HG02798 (cell line): ENCODE measurements at regions not wholly inside any gene's neighbourhood (a gene's known extent, or its start where the extent isn't known, plus 50 kb on each side); places are given as distances from the start of the nearest gene placed in this dataset.
A peak's percentile ranks its signal among the peaks of the same experiment; 100 is the strongest.

Experiments
- ATAC-seq: cut with Tn5 transposase; IDR thresholded peaks from one replicate; pipeline ENCODE4 v1.9.1; 2021; ENCODE audit warnings: mild to moderate bottlenecking; ENCODE audit not compliant: unreplicated experiment, poor library complexity

DNA sequence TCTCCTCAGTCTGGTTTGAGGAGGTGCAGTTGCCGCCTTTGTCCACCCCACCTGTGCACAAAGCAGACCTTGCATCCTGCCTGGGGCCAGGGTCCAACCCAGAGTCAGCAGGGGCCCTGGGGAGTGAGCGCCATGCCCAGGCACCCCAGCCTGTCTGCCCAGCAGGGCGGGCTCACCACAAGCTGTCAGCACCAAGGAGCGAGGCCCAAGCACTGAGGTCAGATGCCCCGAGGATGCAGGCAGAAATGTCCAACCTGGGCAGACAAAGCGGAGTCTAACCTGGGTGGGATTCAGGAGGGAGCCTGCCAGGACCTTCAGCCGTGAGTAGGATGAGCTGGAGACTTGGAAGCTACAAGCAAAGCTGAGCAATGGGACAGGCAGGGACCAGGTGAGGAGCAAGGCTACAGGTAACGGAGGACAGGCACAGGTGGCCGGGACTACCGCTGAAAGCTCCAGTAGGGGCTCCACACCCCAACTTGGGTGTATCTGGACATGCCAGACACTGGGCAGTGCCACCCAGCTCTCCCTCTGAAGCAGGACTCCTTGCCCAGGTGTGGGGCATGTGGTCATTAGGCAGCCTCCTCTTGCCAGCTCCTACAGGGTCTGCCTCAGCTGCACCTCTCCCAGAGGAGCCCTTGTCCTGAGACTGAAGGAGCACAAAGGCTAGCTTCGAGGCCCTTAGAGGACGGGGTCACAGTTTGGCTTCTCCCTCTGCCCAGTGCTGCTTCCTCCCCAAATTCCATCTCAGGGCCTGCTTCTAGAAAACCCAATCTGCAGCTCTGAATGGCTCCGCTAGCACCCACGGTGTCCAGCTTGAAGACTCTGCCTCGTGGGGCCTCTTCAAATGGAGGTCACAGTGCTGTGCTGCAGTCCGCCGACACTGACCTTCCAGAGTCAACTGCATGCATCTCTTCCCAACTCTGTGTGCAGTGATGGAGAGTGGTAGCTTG is 210.6 kb upstream of the CDYL start:
- ATAC-seq = no peak

DNA sequence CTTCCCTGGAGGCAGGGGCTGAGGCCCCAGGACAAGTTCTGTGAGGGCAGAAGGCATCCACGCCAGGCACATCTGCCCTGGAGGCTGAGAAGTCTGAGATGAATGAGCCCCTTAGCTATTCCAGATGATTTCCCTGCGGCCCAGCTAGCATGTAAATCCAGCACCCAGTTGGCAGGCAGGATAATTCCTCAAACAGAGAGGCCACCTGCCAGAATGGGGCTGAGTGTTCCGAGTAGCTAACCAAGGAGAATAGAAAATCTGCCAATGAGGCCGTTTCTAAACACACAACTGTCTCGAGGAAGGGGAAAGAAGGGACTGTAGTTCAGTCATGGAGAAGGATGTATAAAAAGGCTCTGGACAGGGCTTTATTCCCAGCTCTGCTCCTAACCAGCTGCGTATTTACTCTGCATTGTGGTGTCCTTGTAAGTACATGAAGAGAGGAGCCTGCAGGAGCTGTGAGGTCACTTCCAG is 211.4 kb upstream of the CDYL start:
- no peak for ATAC-seq

DNA sequence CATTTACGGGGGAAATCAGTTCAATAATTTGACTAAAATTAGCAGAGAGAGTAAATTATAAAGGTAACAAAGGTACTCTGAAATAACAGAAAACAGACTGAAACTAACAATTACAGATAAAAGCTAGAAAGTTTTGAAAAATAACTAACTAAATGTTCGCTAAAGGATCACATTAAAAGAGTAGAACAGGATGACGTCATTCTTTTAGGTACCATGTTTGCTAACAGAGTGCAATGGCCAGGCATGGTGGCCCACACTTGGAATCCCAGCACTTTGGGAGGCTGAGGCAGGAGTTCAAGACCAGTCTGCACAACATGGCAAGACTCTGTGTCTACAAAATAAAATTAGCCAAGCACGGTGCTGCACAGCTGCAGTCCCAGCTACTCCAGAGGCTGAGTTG is 212.3 kb upstream of the CDYL start:
- ATAC-seq = no peak

DNA sequence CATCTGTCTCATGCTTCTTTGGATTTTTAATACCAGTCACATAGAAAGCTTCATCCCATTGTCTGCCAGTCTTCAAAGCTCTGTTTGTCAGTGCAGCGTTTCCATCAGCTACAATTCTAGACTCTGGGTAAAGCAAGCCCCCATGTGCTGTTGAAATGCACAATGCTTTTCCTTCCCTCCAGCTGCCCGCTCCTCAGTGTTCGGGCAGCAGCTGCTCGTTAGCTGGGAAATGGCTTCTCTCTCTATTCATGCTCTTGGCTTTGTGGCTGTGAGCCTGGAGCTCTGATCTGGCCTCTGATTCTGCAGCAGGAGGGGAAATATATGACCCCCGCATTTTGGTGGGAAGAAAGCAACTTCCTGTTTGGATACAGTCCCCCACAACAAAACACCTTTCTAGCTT is 213.0 kb upstream of the CDYL start:
- ATAC-seq = no peak

DNA sequence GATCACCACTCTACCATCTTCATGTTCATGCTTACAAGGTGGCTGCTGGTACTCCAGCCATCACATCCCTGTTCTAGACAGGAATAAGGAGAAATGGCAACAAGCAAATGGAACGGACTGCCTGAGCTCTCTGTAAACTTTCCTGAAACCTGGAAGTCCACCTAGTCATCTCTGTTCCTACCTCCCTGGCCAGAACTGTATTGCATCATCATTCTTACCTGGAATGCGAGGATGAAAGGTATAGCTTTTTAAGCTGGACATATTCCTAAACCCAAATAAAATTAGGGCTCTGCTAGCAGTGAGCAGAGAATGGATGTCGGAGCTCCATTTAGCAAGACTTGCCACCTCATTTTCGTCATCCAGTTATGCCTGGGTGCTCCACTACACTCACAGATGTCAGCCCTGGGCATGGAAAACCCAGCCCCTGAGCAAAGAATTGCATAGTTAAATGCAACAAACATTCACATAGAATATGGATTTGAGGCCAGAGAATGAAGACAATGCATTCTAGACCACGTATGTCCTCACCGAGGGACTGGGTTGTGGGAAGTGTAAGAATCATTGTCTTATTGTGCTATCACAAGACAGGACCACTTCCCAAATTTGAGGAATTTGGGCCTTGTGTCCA is 214.3 kb upstream of the CDYL start:
- ATAC-seq = no peak

DNA sequence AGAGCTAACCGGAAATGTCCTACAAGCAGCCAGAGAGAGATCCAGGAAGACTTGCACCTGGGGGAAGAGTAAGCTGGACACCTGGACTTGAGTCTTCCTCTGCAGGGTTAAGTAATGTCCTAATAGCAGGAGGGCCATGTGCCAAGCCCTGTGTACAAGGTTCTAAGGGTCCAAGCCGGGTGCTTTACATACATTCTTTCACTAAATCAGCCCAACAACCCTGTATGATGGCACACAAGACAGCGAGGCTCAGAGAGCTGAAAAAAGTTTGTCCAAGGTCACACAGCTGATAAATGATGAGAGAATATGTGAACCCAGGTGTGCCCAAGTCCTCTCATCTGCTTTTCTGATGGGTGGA is 215.1 kb upstream of the CDYL start:
- no peak for ATAC-seq

DNA sequence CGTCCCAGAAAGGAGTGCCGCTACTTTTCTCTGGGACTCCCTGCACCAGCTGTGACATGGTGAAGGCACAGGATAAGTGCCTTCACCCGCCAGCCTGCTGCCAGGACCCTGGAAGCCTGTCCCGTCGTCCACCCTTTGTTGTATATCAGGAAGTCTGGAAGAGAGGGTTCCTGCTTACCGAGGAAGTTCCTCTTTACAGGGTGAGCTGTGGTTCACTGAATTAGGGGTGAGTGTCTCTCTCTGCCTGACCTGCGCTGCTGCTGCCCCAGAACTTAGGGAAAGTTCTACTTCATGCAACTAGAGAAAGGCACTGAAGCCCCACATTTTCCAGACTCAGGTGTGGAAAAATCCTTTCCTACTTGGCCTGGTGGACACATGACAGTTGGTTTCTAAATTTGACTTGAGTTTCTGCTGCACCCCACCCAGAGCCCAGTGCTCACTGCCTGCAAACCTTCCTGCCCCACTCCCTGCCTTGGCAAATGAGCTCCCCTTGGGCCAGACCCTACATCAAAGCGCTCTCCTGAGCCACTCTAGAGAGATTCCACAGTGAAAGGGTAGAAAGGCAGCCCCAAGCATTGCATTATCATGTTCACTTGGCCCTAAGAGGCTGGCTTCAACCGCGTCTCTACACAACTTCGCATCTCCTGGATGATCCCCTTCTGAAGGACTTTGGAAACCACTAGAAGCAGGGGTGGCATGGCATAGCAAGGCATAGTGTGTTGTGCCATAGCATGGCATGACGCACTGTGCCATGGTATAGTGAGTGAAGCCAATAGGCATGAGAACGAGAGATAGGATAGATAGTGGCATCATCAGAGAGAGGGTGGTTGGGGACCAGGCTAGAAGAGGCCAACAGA is 215.8 kb upstream of the CDYL start:
- ATAC-seq = no peak

DNA sequence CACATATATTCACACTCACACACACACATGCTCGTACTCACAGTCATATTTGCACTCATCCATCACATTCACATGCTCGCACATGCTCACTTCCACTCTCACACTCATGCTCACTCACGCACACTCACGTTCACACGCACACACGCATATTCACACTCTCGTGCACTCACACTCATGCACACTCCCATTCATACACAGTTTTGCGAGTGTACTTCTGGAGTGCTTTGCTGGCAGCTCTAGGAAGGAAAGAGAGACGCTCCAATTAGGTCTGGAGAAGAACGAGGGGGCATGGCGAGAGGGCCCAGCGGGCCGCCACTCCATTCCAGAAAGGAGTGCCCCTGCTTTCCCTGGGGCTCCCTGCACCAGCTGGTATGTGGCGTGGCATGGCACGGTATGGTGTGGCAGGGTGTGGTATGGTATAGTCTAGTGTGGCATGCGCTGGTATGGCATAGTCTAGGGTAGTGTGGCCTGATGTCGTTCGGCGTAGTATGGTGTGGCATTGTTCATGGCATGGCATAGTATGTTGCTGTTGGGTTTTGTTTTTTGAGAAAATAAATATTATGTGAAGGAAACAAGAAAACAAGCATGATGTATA is 216.8 kb upstream of the CDYL start:
- no peak for ATAC-seq

DNA sequence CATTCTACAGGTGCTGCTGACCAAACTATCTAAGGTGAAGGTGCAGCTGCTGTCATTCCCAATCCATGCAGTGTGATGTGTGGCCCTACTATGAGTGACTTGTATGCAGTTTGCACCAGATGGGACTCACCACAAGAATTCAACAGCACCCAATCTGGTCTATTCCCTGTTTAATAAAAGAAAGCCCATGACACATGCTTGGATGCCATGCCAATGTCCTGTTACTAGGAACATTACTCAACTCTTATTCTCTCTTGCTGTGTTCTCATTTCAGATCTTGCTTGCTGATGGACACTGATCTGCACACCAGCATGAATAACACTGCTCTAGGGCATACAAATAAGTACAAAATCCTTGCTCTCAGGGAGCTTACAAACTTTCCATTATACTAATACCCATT is 221.6 kb upstream of the CDYL start:
- ATAC-seq = no peak

DNA sequence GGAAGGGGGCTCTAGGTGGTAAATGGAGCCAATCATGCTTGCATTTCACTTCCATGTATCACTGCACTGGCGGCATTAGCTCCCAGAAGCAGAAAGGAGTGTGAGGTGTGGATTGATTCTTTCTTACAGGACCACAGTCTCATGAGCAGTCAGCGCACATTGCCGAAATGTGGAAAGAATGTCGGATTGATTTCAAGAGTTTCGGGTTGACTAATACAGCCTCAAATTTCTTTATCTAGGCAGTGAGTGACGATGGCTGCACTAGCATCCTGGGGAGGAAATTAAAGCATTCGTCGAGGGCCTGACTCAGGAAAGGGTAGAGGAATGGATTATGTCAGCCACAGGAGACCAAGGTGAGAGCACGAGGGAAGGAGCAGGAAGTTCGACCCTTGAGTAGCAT is 222.8 kb upstream of the CDYL start:
- no peak for ATAC-seq

DNA sequence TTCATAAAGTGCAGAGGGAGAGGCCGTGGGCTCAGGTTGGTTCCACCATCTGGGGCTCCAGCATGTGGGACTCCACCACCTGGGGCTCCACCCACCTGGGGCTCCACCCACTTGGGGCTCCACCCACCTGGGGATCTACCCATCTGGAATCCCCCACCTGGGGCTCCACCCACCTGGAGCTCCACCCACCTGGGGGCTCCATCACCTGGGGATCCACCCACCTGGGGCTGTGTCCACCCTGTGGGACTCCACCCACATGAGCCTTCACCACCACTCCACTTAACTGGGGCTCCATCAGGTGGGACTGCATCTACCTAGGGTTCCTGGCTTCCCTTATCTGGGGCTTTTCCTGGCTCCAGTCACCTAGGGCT is 226.0 kb upstream of the CDYL start:
- no peak for ATAC-seq

DNA sequence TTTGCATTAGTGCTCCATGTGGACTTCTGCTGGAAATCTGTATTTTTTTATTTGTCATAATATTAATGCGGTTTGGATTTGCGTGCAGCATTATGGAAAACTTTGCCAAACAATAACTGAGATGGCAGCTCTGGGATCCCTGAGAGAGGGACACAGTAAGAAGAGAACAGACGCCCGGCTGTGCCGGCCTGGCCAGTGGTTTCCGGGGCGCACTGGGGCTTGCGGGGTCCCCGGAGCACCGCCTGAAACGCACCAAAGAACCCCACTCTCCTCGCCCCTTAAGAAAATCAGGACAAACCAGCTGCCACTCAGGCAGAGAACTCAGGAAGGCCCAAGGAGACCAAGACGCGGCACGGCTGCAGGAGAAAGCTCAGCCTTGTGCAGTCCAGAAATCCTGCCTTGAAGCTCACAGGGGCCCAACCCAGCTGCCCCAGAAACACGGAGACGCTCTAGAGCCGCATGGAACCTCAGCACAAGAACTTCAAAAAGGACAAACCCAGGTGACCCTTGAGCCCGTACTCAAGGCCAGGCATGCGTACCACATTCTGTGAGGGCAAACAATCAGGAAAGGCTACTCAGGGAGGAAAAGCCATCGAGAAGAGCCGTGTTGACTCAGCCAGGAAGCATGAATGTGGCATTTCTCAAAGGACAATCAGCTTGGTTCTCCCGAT is 226.5 kb upstream of the CDYL start:
- no peak for ATAC-seq

DNA sequence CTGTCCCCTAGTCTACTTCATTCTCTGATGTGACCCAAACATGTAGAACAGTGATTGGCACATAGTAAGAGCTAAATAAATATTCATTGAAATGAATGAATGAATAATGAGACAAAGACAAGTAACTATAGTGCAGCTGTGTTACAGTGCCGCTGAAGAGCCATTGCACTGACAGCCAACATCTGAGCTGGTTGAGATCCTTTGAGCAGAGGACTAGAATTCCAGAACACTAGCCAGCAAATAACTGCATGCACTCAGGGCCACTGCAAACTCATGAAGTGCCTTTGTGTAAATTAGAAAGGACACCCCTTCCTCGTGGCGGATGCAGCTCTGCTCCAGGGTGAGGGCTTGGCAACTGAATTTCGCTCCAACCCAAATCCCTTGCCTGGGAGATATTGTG is 230.3 kb upstream of the CDYL start:
- ATAC-seq = no peak

DNA sequence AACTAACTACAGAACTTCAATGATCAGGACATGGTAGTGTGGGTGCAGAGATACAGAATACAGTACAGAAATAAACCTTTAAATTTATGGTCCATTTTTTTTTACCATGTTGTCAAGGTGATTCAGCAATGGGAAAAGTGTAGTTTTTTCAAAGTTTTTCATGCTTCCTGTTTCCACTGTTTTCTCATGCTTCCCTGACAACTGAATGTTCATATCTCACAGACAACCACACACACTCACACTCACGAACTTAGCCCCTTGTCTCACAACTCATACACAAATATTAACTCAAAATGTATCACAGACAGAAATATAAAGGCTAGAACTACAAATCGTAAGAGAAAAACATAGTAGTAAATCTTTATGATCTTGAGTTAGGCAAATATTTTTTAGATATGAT is 232.6 kb upstream of the CDYL start:
- ATAC-seq = no peak

DNA sequence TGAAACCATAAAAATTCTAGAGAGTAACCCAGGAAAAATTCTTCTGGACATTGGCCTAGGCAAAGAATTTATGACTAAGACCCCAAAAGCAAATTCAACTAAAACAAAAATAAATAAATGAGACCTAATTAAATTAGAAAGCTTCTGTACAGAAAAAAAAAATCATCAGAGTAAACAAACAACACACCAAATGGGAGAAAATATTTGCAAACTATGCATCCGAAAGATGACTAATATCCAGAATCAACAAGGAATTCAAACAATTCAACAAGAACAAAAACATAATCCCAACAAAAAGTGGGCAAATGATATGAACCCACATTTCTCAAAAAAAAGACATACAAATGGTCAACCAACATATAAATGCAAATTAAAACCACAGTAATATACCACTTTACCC is 242.6 kb upstream of the CDYL start:
- ATAC-seq = no peak

DNA sequence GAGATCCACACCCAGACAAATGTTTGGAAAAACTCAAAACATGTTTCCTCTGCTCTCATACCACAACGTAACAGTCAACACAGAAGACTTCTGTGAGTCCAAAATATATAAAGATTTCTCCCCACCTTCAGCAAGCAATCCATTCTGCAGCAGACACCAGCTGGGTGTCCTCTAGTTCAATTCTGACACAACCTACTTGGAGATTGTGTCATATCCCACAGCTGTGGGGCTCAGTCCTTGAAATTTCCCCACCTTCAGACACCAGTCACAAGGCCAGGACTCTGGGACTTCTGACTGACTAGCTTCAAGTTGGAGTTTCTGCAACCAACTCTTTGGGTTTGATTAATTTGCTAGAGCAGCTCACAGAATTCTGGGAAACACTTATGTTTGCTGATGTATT is 244.8 kb upstream of the CDYL start:
- ATAC-seq = no peak

DNA sequence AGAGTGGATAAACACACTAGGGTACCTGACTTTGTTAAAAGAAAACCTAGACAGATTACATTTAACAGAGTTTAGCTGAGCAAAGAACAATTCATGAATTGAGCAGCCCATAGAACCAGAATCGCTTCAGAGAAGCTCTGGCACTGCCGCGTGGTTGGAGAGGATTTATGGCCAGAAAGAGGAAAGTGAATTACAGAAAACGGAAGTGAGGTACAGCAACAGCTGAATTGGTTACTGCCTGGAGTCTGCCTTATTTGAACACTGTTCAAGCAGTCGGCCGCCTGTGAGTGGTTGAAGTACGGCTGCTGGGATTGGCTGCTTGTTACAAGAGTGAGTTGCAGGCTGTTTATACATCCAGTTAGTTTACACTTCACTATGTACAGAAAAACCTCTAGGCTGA is 253.8 kb upstream of the CDYL start:
- no peak for ATAC-seq

DNA sequence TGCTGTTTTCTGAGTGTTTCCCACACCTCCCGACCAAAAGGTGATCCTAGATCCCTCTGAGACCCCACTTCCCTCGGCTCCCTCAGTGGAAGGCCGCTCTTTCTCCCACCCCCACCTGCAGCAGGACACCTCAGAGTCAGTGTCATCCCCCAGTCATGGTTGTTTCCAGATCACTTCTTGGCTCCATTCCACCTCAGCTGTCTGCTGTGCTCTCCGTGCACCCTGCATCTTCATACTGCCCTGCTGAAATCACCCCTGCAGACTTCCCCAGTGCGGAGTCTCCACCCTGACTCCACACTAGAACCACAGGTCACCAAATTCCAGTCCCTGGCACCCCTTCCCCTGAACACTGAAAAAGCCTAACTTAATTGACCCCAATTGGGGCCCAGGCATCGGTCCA is 255.1 kb upstream of the CDYL start:
- no peak for ATAC-seq

DNA sequence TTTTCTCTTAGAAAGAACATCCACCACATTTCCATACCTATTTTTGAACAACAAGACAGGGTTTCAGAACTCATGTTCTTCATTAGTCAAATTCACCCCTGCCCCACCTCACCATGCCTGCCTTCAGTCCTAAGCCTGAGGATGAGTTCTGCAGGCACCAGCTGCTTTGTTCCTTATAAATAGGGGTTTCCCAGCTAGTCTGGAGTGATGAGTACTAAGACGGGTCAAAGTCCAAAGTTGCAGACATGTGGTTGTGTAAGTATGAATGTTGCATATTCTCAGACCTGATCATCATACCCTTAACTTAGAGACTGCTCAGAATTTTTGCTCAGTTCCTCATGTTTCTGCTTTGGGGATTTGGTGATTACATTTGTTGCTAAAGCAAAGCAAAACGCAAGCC is 257.7 kb upstream of the CDYL start:
- ATAC-seq = peak; percentile 82

DNA sequence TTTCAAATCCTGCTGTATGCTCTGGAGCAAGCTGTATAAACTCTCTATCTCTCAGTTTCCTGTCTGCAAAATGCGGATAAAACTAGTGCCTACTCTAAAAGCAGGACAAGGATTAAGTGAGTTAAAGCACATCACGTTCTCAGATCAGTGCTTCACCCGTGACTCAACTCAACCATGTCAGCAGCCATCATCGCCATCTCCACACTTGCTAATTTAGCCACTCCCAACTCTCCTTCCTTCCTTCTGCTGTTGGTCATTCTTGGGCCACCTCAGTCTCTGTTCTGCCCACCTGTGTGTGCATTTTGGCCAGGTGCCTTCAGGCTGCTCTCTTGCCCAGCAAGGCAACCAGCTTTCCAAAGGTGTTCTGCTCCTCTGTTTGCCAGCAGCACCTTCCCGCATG is 260.0 kb upstream of the CDYL start:
- ATAC-seq = no peak
